HL-60/S4 (cell line): ENCODE measurements at regions not wholly inside any gene's neighbourhood (a gene's known extent, or its start where the extent isn't known, plus 50 kb on each side); places are given as distances from the start of the nearest gene placed in this dataset.
"Not testable (repeated sequence)": the region's sequence is repeated elsewhere in the genome, so short reads cannot be mapped to it uniquely, and the experiment has no call there.

Experiments
- in situ Hi-C: fragments of 300-500 bp; cut with MboI; formaldehyde crosslinking; loops from 2 replicates; pipeline ENCODE4 v1.14.3; 2022; ENCODE audit warnings: low sequenced_read_pairs

- in situ Hi-C loops: no loop called here
Observed at GRCh38 chr7:51847461-51848134, 531.0 kb upstream of the COBL start.

GRCh38 chr7:51839130-51839529, 522.5 kb upstream of the COBL start:
- in situ Hi-C loops: not testable (repeated sequence)

GRCh38 chr7:51827631-51828030, 511.0 kb upstream of the COBL start:
- in situ Hi-C loops: no loop called here

GRCh38 chr7:51824050-51824449, 507.4 kb upstream of the COBL start:
- in situ Hi-C loops: no loop called here

- in situ Hi-C loops: no loop called here
Observed at GRCh38 chr7:51823437-51823836, 506.8 kb upstream of the COBL start.

GRCh38 chr7:51817694-51818225, 501.2 kb upstream of the COBL start:
- in situ Hi-C loops: no loop called here

- in situ Hi-C loops: not testable (repeated sequence)
Observed at GRCh38 chr7:51805783-51806431, 489.3 kb upstream of the COBL start.

DNA sequence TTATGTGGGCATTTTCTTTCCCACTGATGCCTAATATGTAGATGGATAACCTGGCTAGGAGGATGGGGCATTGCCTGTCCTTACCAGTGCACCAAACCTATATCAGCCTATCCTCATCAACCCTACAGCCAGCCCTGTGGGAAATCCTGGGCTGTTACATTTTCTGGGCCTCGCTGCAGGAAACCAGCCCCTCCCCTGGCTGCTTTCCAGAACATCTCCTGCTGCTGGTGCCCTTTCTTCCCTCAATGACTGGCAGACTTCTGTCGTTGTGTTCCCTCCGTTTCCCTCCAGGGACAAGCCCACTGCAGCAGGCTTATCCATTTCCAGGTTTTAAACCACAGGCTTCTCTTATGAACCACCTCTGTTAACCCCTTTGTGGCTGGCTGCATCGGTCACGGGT, 486.1 kb upstream of the COBL start:
- in situ Hi-C loops: no loop called here

- in situ Hi-C loops: no loop called here
Observed at GRCh38 chr7:51797371-51797770, 480.8 kb upstream of the COBL start.

GRCh38 chr7:51792796-51793195, 476.2 kb upstream of the COBL start:
- in situ Hi-C loops: no loop called here

DNA sequence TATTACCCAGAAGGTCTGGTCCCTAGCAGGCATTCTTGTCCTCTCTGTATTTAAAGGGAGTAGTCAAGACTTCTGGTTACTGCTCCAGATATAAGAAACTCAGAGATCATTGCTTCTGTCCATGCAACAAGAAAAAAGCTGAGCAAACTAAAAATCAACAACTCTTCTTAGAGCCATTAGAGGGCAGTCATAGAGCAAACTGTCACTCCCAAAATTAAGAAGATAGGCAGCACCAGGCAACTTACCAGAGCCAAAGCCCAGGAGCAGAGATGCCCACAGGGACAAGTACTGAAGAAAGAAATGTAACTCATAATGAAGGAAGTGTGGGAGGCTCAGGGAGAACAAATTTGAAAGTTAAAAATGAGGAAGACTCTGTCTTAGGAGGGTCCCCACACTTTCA, 472.9 kb upstream of the COBL start:
- in situ Hi-C loops: no loop called here

DNA sequence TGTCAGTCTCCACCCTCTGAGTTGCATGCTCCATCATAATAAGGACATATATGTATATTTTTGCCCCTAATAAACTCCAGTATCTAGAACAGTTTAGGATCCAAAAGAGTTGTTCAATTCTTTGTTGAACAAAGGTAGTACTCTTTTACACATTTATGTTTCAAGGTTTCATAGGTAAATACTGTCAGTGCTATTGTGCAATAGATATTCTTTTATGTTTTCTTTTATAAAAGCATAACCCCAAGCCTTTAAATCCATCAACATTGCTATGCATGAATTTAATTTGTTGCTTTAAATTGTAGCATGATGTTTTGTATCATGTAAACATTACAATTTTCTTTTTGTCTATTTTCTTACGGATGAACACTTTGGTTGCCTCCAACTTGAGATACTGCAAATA, 469.7 kb upstream of the COBL start:
- in situ Hi-C loops: no loop called here

DNA sequence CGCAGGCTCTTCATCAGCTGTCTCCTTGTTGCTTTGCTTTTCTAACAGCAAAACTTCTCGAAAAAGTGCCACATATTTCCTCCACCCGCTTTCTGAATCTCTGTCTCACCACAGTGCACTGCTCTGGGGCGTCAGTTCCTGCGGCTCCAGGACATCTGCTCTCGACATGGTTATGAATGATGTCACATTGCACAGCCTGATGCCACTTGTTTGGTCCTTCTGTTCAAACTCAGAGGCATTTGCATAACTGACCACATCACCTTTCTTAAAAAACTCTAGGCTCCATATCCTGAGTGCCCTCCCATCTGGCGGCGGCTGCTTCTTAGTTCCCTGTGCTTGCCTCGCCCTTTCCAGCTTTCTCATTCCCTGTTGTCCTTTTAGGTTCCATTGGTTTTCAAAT, 469.3 kb upstream of the COBL start:
- in situ Hi-C loops: no loop called here

DNA sequence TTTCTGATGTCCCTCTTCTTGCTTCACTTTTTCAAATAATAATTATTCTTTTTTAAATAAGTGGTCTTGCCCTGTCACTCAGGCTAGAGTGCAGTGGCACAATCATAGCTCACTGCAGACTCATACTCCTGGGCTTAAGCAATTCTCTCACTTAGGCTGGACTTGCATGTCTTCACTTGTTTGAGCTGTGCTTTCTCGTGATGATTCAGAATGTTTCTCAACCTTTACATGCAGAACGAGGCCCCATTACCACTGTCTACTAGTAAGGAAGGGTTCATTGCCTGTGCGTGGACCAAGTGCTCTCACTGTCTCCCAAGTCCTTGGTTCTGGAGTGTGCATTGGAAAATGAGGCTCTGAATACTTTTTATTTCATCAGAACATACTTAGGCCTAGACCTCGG, 468.6 kb upstream of the COBL start:
- in situ Hi-C loops: no loop called here

DNA sequence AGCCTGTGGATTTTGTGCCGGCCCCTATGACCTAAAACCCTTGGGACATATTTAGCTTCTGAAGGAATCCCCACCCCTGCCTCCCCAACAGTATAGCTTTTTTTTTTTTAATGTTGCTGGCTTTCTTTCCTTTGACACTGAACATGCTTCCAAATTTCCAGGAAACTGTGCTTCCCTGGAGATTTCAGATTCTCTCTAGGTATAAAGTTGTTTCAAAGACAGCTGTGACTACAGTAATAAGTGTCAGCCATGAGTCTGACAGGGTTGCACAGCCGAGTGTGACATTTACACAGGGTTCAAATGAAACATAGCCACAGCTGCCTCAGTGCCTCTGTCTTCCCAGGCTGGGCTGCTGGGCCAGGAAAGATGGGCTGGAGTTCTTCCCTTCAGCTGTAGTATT, 466.6 kb upstream of the COBL start:
- in situ Hi-C loops: no loop called here

- in situ Hi-C loops: no loop called here
Observed at GRCh38 chr7:51778121-51778520, 461.5 kb upstream of the COBL start.

GRCh38 chr7:51774178-51774577, 457.6 kb upstream of the COBL start:
- in situ Hi-C loops: no loop called here

DNA sequence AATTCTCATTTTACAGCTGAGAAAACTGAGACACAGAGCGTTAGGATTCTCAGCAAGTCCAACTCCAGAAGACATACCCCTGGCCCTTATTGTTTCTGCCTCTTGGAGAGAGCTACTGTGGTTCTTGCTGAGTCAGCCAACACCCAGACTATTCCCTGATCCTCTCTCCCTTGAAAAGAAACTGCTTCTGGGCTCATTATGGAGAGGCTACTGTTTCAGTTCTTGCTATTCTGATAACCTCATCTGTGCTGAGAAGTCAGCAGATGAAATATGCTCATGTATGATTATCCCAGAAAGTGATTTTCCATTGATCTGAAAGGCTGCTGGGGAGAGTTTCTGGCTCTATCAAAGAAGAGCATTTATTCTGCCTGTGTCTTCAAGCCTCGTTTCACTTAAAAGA, 455.6 kb upstream of the COBL start:
- in situ Hi-C loops: no loop called here

- in situ Hi-C loops: no loop called here
Observed at GRCh38 chr7:51764976-51765375, 448.4 kb upstream of the COBL start.

GRCh38 chr7:51759985-51760384, 443.4 kb upstream of the COBL start:
- in situ Hi-C loops: no loop called here

- in situ Hi-C loops: no loop called here
Observed at GRCh38 chr7:51757960-51758359, 441.4 kb upstream of the COBL start.

GRCh38 chr7:51732951-51733350, 416.3 kb upstream of the COBL start:
- in situ Hi-C loops: no loop called here

DNA sequence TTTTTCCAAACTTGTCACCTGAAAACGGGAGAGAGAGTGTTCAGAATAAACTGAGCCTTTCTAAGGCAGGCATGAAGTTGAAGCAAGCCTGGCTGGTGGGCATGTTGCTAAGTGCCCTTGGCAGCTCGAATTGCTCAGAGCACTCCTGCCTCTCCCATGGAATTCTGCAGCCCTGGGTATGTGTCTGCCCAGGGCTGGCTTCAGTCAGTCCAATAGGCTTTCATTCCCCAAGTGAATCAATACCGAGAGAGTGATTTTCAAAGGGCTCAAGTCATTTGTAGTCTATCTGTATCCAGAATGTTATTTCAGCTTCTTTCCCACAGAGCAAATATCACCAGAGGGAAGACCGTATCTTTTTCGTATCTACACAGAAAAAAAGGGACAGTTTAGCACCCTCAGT, 415.5 kb upstream of the COBL start:
- in situ Hi-C loops: no loop called here
